Stimulated activated memory B cell treated with anti-CD40 and anti-IgM and Interleukin-4, amounts not matched to agents 10 μg/mL and 1 μg/mL and 100 μg/mL, for 72 hours (primary cell): ENCODE measurements at regions not wholly inside any gene's neighbourhood (a gene's known extent, or its start where the extent isn't known, plus 50 kb on each side); places are given as distances from the start of the nearest gene placed in this dataset.

Experiments
- ATAC-seq: fragments of 150-1000 bp; cut with Tn5 transposase; 2 replicates; pipeline ENCODE4 v1.10.0; 2021
- H3K27ac Mint-ChIP-seq: one replicate; pipeline ENCODE4 v1.8.0; 2022; ENCODE audit warnings: mild to moderate bottlenecking, mixed read lengths
- H3K27me3 Mint-ChIP-seq: one replicate; pipeline ENCODE4 v1.8.0; 2022; ENCODE audit warnings: mixed read lengths
- H3K36me3 Mint-ChIP-seq: one replicate; pipeline ENCODE4 v1.8.0; 2022; ENCODE audit warnings: mixed read lengths
- H3K4me1 Mint-ChIP-seq: one replicate; pipeline ENCODE4 v1.8.0; 2022; ENCODE audit warnings: mixed read lengths
- H3K4me3 Mint-ChIP-seq: one replicate; pipeline ENCODE4 v1.8.0; 2022; ENCODE audit warnings: mild to moderate bottlenecking, moderate library complexity, mixed read lengths
- H3K9me3 Mint-ChIP-seq: one replicate; pipeline ENCODE4 v1.8.0; 2022; ENCODE audit warnings: mixed read lengths

DNA sequence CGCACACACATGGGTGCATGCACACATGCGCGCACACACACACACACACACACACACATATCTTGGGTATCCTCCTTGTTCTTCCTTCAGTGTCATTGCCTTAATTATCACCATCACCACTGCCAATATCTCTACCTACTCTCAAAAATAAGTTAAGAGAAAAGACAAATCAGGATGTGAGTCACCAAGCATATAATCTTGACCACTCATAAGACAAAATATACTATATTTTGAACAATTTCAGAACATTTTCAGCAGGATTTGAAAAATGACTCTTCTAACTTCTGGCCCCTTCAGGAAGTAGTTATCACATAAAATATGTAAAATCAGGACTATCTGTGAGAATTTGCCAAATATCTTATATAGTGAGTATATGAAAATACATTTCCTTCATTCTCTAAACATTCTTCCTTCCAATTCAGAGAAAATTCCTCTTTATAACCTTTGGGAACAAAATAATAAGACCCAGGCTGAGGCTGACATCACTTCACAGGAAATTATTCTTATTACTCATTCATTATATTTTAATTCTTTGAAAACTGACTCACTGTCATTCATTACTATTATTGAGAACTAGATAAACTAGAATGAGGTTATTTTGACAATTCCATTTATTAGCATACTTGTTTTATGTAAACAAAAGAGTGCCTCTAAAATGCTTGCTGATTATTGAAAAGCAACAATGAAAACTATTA is 772.0 kb upstream of the ACO1 start:
- H3K36me3 Mint-ChIP-seq = no peaks in the 10 kb centered on the region
- no peak for ATAC-seq
- H3K27me3 Mint-ChIP-seq = no peaks in the 10 kb centered on the region
- no peak overlapping the region for H3K27ac Mint-ChIP-seq
- no peak overlapping the region for H3K4me3 Mint-ChIP-seq
- H3K4me1 Mint-ChIP-seq = no peaks in the 10 kb centered on the region
- no peaks in the 10 kb centered on the region for H3K9me3 Mint-ChIP-seq

DNA sequence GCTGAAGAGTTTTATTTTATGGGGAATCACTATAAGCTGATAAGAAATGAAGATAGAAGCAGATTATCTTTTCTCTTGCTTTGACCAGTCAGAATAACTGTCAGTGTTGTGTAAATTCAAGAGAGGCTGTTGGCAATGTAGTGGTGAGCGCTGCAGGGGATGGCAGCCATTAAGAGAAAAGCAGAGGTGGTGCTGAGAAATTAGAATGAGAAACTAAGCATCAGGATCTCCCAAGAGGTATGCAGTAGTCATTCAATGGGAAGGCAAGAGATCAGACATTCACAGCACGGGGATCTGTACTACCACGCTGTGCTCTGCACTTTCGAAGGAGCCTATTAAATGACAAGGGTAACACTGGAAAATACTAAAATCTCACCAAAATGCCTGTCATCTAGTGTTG is 768.5 kb upstream of the ACO1 start:
- H3K4me1 Mint-ChIP-seq = no peaks in the 10 kb centered on the region
- H3K27ac Mint-ChIP-seq = no peak overlapping the region
- ATAC-seq = no peak
- no peaks in the 10 kb centered on the region for H3K9me3 Mint-ChIP-seq
- no peak overlapping the region for H3K4me3 Mint-ChIP-seq
- H3K36me3 Mint-ChIP-seq = no peaks in the 10 kb centered on the region
- H3K27me3 Mint-ChIP-seq = no peaks in the 10 kb centered on the region

DNA sequence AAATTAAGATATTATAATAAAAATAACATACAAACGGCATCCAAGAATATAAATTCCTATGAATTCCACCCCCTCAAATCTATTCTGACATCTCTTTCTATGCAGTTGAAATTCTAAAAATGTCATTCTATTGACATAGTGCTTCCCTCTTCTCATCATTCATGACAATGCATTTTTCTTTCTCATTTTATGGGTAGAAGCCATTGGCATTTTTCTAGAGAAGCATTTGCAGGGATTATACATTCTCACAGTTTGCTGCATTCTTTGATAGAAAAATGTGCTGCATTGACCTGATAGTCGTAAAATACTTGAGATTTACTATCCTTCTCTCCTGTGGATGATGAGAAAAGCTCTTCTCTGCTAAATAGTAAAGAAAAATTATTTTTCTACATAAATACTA is 760.9 kb upstream of the ACO1 start:
- ATAC-seq = no peak
- Mint-ChIP-seq H3K36me3 (no peaks in the 10 kb centered on the region), H3K4me1 (no peaks in the 10 kb centered on the region)

DNA sequence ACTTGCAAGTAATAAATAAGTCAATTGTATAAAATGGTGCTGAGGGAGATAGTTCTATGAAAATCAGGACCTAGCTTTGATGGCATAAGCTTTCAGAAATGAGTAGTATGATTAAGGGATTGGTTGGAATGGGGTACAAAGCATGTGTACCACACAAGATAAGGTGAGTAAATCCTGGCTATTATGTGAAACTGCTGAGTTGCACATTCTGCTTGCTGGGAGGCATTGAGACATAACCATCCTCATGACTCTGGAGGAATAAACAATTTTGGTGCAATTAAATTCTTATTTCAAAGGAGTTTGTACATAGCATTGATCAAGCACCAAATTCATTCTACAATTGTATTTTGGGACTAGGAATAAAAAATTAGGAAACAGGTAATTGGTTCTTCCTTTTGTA is 755.2 kb upstream of the ACO1 start:
- Mint-ChIP-seq H3K27me3 (no peaks in the 10 kb centered on the region), H3K36me3 (no peaks in the 10 kb centered on the region), H3K4me1 (no peaks in the 10 kb centered on the region), H3K27ac (no peak overlapping the region), H3K4me3 (no peak overlapping the region), H3K9me3 (no peaks in the 10 kb centered on the region)
- ATAC-seq = no peak

More for the DNA sequence above, 760.9 kb upstream of the ACO1 start:
- H3K27ac Mint-ChIP-seq = no peak overlapping the region
- no peak overlapping the region for H3K4me3 Mint-ChIP-seq
- no peaks in the 10 kb centered on the region for H3K27me3 Mint-ChIP-seq
- H3K9me3 Mint-ChIP-seq = no peaks in the 10 kb centered on the region

DNA sequence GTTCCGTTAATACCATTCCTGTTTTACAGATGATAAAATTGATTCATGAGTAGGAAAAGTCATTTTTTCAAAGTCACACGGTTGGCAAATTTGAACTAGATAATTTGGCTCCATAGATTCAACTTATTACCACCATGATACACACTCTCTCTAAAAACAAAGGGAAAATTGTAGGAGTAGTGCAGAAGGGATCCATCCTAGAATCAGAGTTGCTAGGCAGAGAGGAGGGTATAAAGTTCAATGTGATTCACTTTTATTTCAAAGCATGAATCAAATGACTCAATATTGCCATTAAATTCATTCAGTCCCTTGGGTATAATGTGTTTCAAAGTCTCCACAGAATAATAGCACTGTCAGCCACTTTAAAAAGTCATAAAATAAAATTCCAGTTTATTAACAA is 747.2 kb upstream of the ACO1 start:
- no peaks in the 10 kb centered on the region for H3K4me1 Mint-ChIP-seq
- H3K4me3 Mint-ChIP-seq = no peak overlapping the region
- no peaks in the 10 kb centered on the region for H3K36me3 Mint-ChIP-seq
- H3K9me3 Mint-ChIP-seq = no peaks in the 10 kb centered on the region
- no peaks in the 10 kb centered on the region for H3K27me3 Mint-ChIP-seq
- ATAC-seq = no peak
- no peak overlapping the region for H3K27ac Mint-ChIP-seq

DNA sequence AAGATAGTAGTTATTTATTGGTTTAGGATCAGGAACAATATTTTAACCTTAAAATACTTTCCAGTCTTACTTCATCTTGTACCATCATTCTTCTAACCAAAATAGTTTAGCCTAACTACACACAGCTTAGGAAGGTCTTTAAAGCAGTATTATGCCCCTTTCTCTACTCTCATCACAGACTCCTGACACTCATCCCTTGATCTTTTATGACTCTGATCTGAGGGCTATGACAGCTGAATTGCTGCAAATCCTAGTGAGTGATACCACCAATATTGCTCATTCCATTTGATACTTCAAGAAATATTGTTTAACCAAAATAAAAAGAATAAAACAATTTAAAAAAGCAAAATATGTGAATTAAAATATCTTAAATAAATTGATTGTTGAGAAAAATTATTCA is 746.6 kb upstream of the ACO1 start:
- ATAC-seq = no peak
- no peaks in the 10 kb centered on the region for H3K27me3 Mint-ChIP-seq
- H3K36me3 Mint-ChIP-seq = no peaks in the 10 kb centered on the region
- H3K9me3 Mint-ChIP-seq = no peaks in the 10 kb centered on the region
- H3K27ac Mint-ChIP-seq = no peak overlapping the region
- no peaks in the 10 kb centered on the region for H3K4me1 Mint-ChIP-seq
- H3K4me3 Mint-ChIP-seq = no peak overlapping the region

DNA sequence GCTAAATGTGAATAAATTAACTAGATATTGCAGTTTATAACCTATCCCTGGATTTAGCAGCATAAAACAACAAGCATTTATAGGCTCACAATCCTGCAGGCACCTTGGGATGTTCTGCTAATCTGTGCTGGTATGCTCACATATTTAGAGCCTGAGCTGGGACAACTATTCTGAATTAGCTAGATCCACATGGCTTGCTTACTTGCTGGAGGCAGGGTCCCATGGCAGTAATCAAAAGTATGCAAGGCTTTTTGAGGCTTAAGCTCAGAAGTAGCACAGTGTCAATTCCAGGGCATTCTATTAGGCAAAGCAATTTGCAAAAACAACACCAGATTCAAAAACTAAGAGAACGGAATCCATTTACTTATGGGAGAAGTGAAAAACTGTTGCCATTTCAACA is 745.0 kb upstream of the ACO1 start:
- H3K4me1 Mint-ChIP-seq = no peaks in the 10 kb centered on the region
- no peak overlapping the region for H3K4me3 Mint-ChIP-seq
- H3K27ac Mint-ChIP-seq = no peak overlapping the region
- no peaks in the 10 kb centered on the region for H3K9me3 Mint-ChIP-seq
- H3K36me3 Mint-ChIP-seq = no peaks in the 10 kb centered on the region
- ATAC-seq = no peak
- H3K27me3 Mint-ChIP-seq = no peaks in the 10 kb centered on the region

DNA sequence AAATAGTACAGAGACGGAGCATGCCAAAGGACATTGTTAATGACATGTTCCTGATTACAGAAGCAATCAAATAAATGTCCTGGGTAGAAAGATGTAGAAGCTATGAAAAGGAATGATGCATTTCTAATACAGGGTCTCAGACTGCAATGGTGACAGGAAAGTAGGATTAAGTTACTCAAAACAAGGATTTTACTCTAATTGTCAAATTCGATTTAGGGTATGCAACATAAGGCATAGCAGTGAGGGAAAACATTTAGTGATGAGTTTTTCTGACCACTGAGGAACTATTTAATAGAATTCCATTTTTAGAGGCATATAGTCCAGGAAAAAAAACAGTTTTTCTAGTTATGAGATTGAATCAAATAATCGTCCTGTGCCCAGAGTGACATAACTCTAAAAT is 715.1 kb upstream of the ACO1 start:
- H3K9me3 Mint-ChIP-seq = no peaks in the 10 kb centered on the region
- ATAC-seq = no peak
- no peaks in the 10 kb centered on the region for H3K27me3 Mint-ChIP-seq
- no peak overlapping the region for H3K27ac Mint-ChIP-seq
- H3K4me3 Mint-ChIP-seq = no peak overlapping the region
- no peaks in the 10 kb centered on the region for H3K4me1 Mint-ChIP-seq
- H3K36me3 Mint-ChIP-seq = no peaks in the 10 kb centered on the region

DNA sequence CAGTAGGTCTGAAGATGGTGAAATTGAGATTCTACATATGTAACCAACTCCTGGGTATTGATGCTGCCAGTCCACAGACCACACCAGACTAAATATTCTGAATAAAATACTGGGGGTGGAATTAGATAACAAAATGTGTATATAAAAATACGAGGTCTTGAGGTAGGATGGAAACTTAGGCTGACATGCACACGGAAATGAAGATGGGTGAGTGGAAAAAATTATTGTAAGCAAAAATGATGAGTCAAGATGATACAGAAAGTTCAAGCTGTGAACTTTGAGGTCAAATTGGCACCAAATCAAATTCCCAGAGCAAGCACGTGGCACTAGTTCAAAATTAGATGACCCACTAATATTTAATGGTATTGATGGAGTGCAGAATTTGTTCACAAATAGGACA is 713.4 kb upstream of the ACO1 start:
- H3K27ac Mint-ChIP-seq = no peak overlapping the region
- H3K9me3 Mint-ChIP-seq = no peaks in the 10 kb centered on the region
- H3K4me3 Mint-ChIP-seq = no peak overlapping the region
- H3K27me3 Mint-ChIP-seq = no peaks in the 10 kb centered on the region
- no peaks in the 10 kb centered on the region for H3K4me1 Mint-ChIP-seq
- no peak for ATAC-seq
- H3K36me3 Mint-ChIP-seq = no peaks in the 10 kb centered on the region

DNA sequence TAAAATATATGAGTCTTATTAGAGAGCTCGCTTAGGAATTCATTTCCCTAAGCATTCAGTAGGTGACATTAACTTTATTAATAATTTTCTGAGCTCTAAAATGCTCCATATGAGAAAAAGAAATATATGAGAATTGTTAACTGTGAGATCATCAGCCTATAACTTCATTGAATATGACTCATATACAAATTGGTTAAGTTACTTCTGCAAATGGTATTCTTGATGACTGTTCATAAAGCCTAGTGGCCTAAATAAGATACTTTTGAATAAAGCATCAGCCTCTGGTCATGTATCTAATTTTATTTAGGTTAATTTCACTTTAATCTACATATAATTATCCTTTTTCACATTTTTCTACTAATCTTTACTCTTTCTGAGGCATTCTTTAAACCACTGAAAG is 710.2 kb upstream of the ACO1 start:
- Mint-ChIP-seq H3K4me3 (no peak overlapping the region), H3K4me1 (no peaks in the 10 kb centered on the region), H3K27me3 (no peaks in the 10 kb centered on the region), H3K36me3 (no peaks in the 10 kb centered on the region), H3K9me3 (no peaks in the 10 kb centered on the region), H3K27ac (no peak overlapping the region)
- no peak for ATAC-seq

DNA sequence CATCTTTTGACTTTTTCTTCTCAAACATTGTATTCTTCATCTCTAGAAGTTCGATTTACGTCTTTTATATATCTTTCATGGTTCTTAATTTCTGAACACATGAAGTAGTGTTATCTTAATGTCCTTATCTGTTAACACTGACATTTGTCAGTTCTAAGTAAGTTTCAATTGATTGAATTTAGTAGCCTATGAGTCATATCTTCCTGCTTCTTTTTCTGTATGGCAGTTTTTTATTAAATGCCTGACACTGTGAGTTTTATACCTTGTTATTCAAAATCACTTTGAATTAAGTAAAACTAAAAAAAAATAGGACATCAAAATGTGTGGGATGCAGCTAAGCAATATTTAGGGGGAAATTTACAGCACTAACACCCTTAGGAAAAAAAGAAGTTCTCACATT is 707.0 kb upstream of the ACO1 start:
- no peak overlapping the region for H3K27ac Mint-ChIP-seq
- no peaks in the 10 kb centered on the region for H3K27me3 Mint-ChIP-seq
- no peaks in the 10 kb centered on the region for H3K36me3 Mint-ChIP-seq
- H3K4me1 Mint-ChIP-seq = no peaks in the 10 kb centered on the region
- no peak for ATAC-seq
- no peaks in the 10 kb centered on the region for H3K9me3 Mint-ChIP-seq
- no peak overlapping the region for H3K4me3 Mint-ChIP-seq

DNA sequence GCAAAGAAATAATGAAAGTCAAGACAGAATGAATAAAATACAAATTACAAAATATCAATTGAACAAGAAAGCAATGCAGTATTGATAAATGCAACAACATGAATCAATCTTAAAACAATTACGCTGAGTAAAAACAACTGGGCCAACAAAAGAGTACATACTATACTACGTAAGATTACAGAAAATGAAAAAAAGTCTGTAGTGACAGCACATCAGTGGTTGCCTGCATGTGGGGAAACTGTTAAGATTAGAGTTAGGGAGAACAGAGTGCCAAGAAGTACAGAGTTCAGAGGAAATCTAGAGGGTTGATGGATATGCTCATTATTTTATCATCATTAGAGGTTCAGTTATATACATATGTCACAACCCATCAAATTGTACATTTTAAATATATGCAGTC is 706.6 kb upstream of the ACO1 start:
- Mint-ChIP-seq H3K4me1 (no peaks in the 10 kb centered on the region), H3K4me3 (no peak overlapping the region)

DNA sequence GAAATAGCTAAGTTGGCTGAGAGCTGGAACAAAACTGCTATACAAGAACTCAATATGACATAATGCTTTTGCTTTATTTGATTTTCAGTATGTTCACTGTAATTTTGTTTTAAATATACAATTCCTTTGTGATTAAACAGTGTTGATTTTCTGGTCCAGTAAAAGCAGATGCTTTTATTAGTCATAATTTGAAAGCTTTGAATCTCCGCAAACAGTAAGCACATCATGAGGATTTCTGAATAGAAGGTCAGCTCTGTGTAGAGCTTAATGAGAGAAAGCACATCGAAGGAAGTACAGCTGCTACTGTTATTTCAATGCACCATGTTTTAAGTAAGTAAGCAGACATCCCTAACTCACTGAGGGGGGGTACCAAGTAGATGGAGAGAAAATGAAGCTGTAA is 701.3 kb upstream of the ACO1 start:
- no peaks in the 10 kb centered on the region for H3K9me3 Mint-ChIP-seq
- H3K4me3 Mint-ChIP-seq = no peak overlapping the region
- H3K36me3 Mint-ChIP-seq = no peaks in the 10 kb centered on the region
- H3K27me3 Mint-ChIP-seq = no peaks in the 10 kb centered on the region
- no peak overlapping the region for H3K27ac Mint-ChIP-seq
- H3K4me1 Mint-ChIP-seq = no peaks in the 10 kb centered on the region
- no peak for ATAC-seq

More for the DNA sequence above, 706.6 kb upstream of the ACO1 start:
- Mint-ChIP-seq H3K27me3 (no peaks in the 10 kb centered on the region), H3K9me3 (no peaks in the 10 kb centered on the region), H3K36me3 (no peaks in the 10 kb centered on the region), H3K27ac (no peak overlapping the region)
- no peak for ATAC-seq

DNA sequence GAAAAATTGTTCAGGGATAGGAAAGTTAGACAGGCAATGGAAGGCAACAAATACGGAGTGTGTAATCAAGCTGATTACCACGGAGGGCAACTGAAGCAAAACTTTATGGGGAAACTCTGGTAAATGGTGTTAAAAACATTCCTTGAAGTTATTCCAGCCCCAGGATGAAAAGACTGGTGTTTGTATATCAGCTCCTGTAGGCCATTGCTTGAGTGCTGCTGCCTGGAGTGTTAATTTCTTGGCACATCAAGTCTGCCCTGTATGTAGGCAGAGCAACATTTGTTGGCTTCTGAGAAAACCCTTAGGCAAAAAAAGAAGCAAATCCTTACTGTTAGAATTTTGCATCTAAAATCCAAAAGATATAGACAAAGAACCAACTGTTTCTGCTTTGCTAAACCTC is 686.5 kb upstream of the ACO1 start:
- no peak for ATAC-seq
- H3K4me3 Mint-ChIP-seq = no peak overlapping the region
- no peaks in the 10 kb centered on the region for H3K4me1 Mint-ChIP-seq
- no peaks in the 10 kb centered on the region for H3K9me3 Mint-ChIP-seq
- no peak overlapping the region for H3K27ac Mint-ChIP-seq
- H3K27me3 Mint-ChIP-seq = no peaks in the 10 kb centered on the region
- no peaks in the 10 kb centered on the region for H3K36me3 Mint-ChIP-seq

DNA sequence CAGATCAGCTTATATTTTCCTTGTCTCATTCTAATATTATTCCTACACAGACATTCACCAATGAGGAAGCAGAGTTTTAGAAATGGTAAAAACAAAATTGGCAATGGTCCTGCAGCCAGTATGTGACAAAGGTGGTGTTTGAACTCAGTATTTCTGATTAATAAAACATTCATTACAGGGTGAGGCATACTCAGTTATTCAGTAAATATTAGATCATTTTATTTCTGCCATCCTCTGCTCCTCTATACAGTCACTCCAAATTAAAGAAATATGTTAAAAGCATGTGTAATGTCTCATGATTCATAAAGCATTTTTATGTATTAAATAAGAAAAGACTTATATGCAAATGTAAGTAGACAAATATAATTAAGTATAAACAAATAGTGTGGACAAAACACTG is 684.6 kb upstream of the ACO1 start:
- no peak overlapping the region for H3K27ac Mint-ChIP-seq
- no peak for ATAC-seq
- no peaks in the 10 kb centered on the region for H3K36me3 Mint-ChIP-seq
- H3K4me3 Mint-ChIP-seq = no peak overlapping the region
- no peaks in the 10 kb centered on the region for H3K4me1 Mint-ChIP-seq
- no peaks in the 10 kb centered on the region for H3K9me3 Mint-ChIP-seq
- H3K27me3 Mint-ChIP-seq = no peaks in the 10 kb centered on the region

DNA sequence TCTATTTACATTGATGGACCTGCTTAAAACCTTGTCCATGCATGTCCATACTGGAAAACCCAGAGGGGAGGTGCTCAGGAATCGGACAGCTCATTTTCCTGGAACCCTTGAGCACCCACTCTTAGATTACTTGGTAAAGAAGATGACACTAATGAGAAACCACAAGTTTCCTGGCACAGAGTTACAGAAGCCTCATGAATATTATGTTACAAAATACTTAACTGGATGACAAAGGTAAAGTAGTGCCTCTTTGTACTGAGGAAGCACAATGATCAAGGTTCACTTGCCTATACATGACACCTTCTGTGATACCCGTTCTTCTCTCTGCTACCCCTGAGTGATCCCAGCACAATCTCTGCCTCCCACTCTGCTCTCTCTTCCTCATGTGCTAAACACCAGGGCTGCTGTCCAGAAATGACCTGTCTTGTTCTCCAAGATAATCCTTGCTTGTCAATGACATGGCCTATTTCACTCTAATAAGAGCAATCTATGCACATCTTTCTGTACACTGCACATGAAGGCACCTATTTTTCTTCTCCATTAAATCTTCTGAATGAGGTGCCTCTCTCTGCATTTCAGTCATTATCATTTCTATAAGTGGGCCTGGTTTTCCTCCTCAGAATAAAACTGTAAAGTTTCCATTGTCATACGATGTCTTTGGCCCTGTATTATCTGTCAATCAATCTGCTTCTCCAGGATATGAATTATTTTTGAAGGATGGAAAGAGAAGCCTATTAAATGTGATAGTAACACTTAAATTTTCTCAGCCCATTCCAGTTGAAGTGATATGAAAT is 684.0 kb upstream of the ACO1 start:
- Mint-ChIP-seq H3K27me3 (no peaks in the 10 kb centered on the region), H3K27ac (no peak overlapping the region), H3K4me3 (no peak overlapping the region), H3K9me3 (no peaks in the 10 kb centered on the region), H3K4me1 (no peaks in the 10 kb centered on the region), H3K36me3 (no peaks in the 10 kb centered on the region)
- ATAC-seq = peak; percentile 55
